NCI-H1694 treated with DMSO at 0.1 percent for 48 hours (cell line): ENCODE measurements at regions not wholly inside any gene's neighbourhood (a gene's known extent, or its start where the extent isn't known, plus 50 kb on each side); places are given as distances from the start of the nearest gene placed in this dataset.
A peak's percentile ranks its signal among the peaks of the same experiment; 100 is the strongest.

Experiments
- DNase-seq: peaks from one replicate; lab custom pipeline; 2025; lab: John Stamatoyannopoulos, UW

GRCh38 chr7:118079369-118079768 lies 104.6 kb upstream of the LSM8 start:
- no peak for DNase-seq

- no peak for DNase-seq
Measured at GRCh38 chr7:118080947-118081346, 103.0 kb upstream of the LSM8 start.

- DNase-seq: no peak
Measured at GRCh38 chr7:118082506-118082905, 101.5 kb upstream of the LSM8 start.

- DNase-seq: peak; percentile 10
Measured at GRCh38 chr7:118085000-118085399, 99.0 kb upstream of the LSM8 start.

GRCh38 chr7:118087126-118087525 lies 96.8 kb upstream of the LSM8 start:
- no peak for DNase-seq

- DNase-seq: no peak
Measured at GRCh38 chr7:118094044-118094443, 89.9 kb upstream of the LSM8 start.

- DNase-seq: peak; percentile 71
Measured at GRCh38 chr7:118104812-118105441, 79.0 kb upstream of the LSM8 start.

GRCh38 chr7:118109607-118110006 lies 74.4 kb upstream of the LSM8 start:
- no peak for DNase-seq

GRCh38 chr7:118110178-118110925 lies 73.6 kb upstream of the LSM8 start:
- DNase-seq: no peak

- no peak for DNase-seq
Measured at GRCh38 chr7:118111347-118111746, 72.6 kb upstream of the LSM8 start.

GRCh38 chr7:118114175-118114574 lies 69.8 kb upstream of the LSM8 start:
- DNase-seq: no peak

GRCh38 chr7:118129041-118129795 lies 54.7 kb upstream of the LSM8 start:
- DNase-seq: no peak

GRCh38 chr7:118132764-118133163 lies 51.2 kb upstream of the LSM8 start:
- no peak for DNase-seq
